ENCODE measurements at regions not wholly inside any gene's neighbourhood (a gene's known extent, or its start where the extent isn't known, plus 50 kb on each side); places are given as distances from the start of the nearest gene placed in this dataset.

DNA sequence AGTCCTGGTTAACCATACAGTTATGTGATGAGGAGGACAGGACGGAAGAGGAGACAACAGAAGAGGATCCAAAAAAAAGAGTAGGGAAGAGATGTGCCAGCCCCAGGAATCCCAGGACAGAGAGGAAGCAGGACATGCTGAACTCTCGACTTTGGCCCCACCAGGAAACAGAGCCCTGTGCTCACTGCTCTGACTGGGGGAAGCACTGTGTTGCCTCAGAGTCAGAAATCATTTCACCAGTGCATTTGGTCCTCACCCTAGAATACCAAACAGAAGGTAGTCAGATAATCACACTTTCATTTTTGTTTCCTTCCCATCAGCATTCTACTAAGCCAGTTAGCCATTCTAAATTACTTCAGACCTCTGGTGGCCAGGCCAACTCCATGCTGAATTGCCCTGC lies 421.0 kb upstream of the CDH5 start:
- no peak for TF ChIP-seq CTCF (IDR thresholded peaks at IDR 0.05; ENCODE audit: insufficient read depth, low read depth, low read length)
- no peak overlapping the region for H3K4me3 ChIP-seq (ENCODE audit: low read depth, low read length)
- no peak for DNase-seq (ENCODE audit: low read depth)

GRCh38 chr16:65944361-65944760 lies 422.1 kb upstream of the CDH5 start:
- no peak for DNase-seq (ENCODE audit: low read depth)
- no peak overlapping the region for H3K4me3 ChIP-seq (ENCODE audit: low read depth, low read length)
- no peak for TF ChIP-seq CTCF (IDR thresholded peaks at IDR 0.05; ENCODE audit: insufficient read depth, low read depth, low read length)

DNA sequence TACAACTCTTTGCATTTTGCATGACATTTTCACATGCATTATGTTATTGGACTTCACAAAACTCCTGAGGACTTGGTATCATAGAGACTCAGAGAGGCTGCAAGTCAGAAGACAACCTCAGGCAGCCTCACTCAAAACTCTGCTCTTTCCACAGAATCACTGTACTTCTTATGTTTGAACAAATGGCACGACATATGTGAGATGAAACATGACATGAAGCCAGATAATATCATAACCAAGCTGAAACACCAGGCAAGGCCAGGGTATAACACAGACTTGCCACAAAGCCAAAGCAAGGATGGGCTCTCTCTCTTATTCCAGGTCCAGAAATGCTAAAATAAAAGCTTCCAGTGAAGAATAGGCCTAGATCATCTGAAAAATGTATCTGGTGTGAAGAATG lies 425.8 kb upstream of the CDH5 start:
- no peak overlapping the region for H3K4me3 ChIP-seq (ENCODE audit: low read depth, low read length)
- no peak for TF ChIP-seq CTCF (IDR thresholded peaks at IDR 0.05; ENCODE audit: insufficient read depth, low read depth, low read length)
- DNase-seq (ENCODE audit: low read depth) = no peak

- DNase-seq (ENCODE audit: low read depth) = no peak
- no peak for TF ChIP-seq CTCF (IDR thresholded peaks at IDR 0.05; ENCODE audit: insufficient read depth, low read depth, low read length)
- no peak overlapping the region for H3K4me3 ChIP-seq (ENCODE audit: low read depth, low read length)
Measured at GRCh38 chr16:65938083-65938482, 428.4 kb upstream of the CDH5 start.

DNA sequence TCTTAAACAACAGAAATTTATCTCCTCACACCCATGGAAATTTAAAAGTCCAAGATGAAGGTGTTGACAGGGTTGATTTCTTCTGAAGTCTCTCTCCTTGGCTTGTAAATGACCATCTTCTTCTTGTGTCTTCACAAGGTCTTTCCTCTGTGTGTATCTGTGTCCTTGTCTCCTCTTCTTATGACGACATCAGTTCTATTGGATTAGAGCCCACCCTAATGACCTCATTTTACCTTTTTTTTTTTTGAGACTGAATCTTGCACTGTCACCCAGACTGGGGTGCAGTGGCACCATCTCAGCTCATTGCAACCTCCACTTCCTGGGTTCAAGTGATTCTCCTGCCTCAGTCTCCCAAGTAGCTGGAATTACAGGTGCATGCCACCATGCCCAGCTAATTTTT lies 429.0 kb upstream of the CDH5 start:
- no peak for TF ChIP-seq CTCF (IDR thresholded peaks at IDR 0.05; ENCODE audit: insufficient read depth, low read depth, low read length)
- no peak for DNase-seq (ENCODE audit: low read depth)
- H3K4me3 ChIP-seq (ENCODE audit: low read depth, low read length) = no peak overlapping the region

GRCh38 chr16:65936096-65936495 lies 430.4 kb upstream of the CDH5 start:
- DNase-seq (ENCODE audit: low read depth) = peak; percentile 69
- no peak overlapping the region for H3K4me3 ChIP-seq (ENCODE audit: low read depth, low read length)
- TF ChIP-seq CTCF (IDR thresholded peaks at IDR 0.05; ENCODE audit: insufficient read depth, low read depth, low read length) = no peak

DNA sequence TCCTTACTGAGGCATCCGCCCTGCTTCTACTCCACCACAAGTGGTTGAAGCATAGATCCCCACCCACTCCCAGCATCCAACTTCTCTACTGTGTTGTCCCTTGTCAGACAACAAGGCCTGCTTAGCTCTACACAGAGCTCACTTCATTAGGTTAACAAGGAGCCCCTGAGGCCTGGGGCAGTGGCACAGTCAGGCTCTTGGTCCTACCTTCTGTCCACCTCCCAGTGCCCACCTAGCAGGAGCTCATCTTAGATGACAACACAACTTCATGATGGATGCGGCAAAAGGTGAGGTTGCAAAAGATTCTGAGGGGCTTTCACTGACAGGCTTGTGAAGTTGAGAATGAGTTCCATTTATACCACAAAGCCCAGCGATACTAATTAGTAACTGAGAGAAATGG lies 432.0 kb upstream of the CDH5 start:
- no peak overlapping the region for H3K4me3 ChIP-seq (ENCODE audit: low read depth, low read length)
- no peak for TF ChIP-seq CTCF (IDR thresholded peaks at IDR 0.05; ENCODE audit: insufficient read depth, low read depth, low read length)
- no peak for DNase-seq (ENCODE audit: low read depth)

All from fibroblast of villous mesenchyme (primary cell).